Type B pancreatic cell (in vitro differentiated cells): ENCODE measurements at regions not wholly inside any gene's neighbourhood (a gene's known extent, or its start where the extent isn't known, plus 50 kb on each side); places are given as distances from the start of the nearest gene placed in this dataset.

Experiments used
- DNase-seq: peaks from one replicate; pipeline ENCODE4 v3.0.0; 2021; ENCODE audit warnings: mixed read lengths; ENCODE audit not compliant: unreplicated experiment; ENCODE audit errors: extremely low spot score
- H3K27ac Mint-ChIP-seq: 2 replicates; pipeline ENCODE4 v1.8.0; 2021; ENCODE audit warnings: mild to moderate bottlenecking, mixed read lengths
- H3K27me3 Mint-ChIP-seq: 2 replicates; pipeline ENCODE4 v1.8.0; 2021; ENCODE audit warnings: mixed read lengths
- H3K36me3 Mint-ChIP-seq: 2 replicates; pipeline ENCODE4 v1.8.0; 2021; ENCODE audit warnings: mixed read lengths
- H3K4me1 Mint-ChIP-seq: one replicate; pipeline ENCODE4 v1.8.0; 2021; ENCODE audit warnings: mixed read lengths; ENCODE audit not compliant: unreplicated experiment
- H3K4me3 Mint-ChIP-seq: 2 replicates; pipeline ENCODE4 v1.8.0; 2021; ENCODE audit warnings: mild to moderate bottlenecking, mixed read lengths
- H3K9me3 Mint-ChIP-seq: 2 replicates; pipeline ENCODE4 v1.8.0; 2021; ENCODE audit warnings: mixed read lengths
- TF ChIP-seq, protein P1 (sequence below): fragments of 200-600 bp; sonication (generic); conservative IDR thresholded peaks from 2 replicates; pipeline ENCODE4 v1.5.0; 2021; ENCODE audit warnings: antibody characterized with exemption, mild to moderate bottlenecking

DNA sequence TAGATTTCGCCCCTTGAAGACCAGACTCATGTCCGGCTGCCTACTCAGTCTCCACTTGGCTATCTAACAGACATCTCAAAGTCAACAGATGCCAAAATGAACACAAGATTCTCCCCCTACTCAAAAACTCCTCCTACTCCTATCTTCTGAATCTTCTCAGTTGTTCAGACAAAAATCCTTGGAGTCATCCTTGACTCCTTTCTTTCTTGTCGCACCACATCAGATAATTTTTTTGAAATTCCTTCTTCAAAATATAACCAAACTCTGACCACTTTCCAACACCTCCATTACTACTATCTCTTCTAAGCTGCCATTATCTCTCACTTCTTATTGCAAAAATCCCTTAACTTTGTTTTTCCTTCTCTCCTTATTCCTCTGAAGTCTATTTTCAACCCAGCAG, 141.9 kb upstream of the SLC7A14 start:
- peaks cover 26% of the 10 kb centered on the region for H3K4me1 Mint-ChIP-seq
- H3K27me3 Mint-ChIP-seq = no peaks in the 10 kb centered on the region
- H3K36me3 Mint-ChIP-seq = no peaks in the 10 kb centered on the region
- no peak for DNase-seq
- TF ChIP-seq, protein P1, sequence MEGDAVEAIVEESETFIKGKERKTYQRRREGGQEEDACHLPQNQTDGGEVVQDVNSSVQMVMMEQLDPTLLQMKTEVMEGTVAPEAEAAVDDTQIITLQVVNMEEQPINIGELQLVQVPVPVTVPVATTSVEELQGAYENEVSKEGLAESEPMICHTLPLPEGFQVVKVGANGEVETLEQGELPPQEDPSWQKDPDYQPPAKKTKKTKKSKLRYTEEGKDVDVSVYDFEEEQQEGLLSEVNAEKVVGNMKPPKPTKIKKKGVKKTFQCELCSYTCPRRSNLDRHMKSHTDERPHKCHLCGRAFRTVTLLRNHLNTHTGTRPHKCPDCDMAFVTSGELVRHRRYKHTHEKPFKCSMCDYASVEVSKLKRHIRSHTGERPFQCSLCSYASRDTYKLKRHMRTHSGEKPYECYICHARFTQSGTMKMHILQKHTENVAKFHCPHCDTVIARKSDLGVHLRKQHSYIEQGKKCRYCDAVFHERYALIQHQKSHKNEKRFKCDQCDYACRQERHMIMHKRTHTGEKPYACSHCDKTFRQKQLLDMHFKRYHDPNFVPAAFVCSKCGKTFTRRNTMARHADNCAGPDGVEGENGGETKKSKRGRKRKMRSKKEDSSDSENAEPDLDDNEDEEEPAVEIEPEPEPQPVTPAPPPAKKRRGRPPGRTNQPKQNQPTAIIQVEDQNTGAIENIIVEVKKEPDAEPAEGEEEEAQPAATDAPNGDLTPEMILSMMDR = no peak
- H3K4me3 Mint-ChIP-seq = no peak overlapping the region
- H3K9me3 Mint-ChIP-seq = no peaks in the 10 kb centered on the region
- no peak overlapping the region for H3K27ac Mint-ChIP-seq

DNA sequence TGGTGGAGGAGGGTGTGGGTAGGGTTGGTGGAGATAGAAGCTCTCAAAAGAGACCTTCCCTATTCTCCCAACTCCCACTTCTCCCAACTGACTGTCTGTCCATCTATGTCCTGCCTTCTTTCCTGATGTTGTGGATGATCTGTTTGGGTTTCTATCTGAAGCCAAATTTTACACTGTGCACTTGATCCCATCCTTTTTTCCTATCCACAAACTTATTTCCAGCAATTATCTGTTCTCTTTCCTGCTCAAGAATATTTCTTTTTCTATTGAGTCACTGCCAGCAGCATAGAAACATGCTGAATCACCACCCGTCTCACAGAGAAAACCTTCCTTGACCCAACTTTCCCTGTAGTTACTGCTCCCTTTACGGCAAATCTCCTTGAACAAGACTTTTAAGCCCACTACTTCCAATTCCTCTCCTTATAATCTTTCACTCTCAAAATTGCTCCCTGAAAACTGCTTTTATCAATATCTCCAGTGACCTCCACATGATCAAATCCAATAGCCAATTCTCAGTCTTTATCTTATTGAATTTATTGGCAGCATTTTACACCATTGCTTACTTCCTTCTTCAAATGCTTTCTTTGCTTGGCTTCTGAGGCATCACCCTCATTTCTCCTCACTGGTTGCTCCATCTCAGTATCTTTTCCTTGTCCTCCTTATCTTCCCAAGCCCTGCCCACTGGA, 141.2 kb upstream of the SLC7A14 start:
- Mint-ChIP-seq H3K4me3 (no peak overlapping the region), H3K36me3 (no peaks in the 10 kb centered on the region), H3K27me3 (no peaks in the 10 kb centered on the region), H3K9me3 (no peaks in the 10 kb centered on the region), H3K4me1 (peaks cover 26% of the 10 kb centered on the region), H3K27ac (no peak overlapping the region)
- no peak for DNase-seq
- TF ChIP-seq, protein P1 = no peak

DNA sequence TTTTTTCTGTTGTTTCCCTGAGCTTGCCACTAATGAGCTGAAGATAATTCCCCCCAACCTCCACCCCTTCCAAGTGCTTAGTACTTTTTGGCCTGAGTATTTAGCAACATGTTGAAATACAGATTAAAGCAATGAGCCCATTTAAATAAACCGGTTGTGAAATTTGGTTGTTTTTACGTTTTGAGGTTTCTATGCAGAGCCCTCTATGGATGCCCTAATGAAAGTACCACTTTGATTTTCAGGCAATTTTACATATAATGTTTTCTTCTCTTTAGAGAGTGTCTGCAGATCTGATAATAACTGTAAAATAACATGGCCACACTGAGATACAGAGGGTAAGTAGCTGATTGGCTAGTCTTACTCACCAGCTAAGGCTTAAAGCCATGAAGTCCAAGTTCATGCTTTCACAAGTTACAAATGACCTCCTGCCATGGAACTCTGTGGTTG, 139.4 kb upstream of the SLC7A14 start:
- no peak for DNase-seq
- Mint-ChIP-seq H3K4me1 (peaks cover 24% of the 10 kb centered on the region), H3K36me3 (no peaks in the 10 kb centered on the region), H3K27ac (no peak overlapping the region), H3K27me3 (no peaks in the 10 kb centered on the region), H3K9me3 (no peaks in the 10 kb centered on the region), H3K4me3 (no peak overlapping the region)
- TF ChIP-seq, protein P1 = no peak

DNA sequence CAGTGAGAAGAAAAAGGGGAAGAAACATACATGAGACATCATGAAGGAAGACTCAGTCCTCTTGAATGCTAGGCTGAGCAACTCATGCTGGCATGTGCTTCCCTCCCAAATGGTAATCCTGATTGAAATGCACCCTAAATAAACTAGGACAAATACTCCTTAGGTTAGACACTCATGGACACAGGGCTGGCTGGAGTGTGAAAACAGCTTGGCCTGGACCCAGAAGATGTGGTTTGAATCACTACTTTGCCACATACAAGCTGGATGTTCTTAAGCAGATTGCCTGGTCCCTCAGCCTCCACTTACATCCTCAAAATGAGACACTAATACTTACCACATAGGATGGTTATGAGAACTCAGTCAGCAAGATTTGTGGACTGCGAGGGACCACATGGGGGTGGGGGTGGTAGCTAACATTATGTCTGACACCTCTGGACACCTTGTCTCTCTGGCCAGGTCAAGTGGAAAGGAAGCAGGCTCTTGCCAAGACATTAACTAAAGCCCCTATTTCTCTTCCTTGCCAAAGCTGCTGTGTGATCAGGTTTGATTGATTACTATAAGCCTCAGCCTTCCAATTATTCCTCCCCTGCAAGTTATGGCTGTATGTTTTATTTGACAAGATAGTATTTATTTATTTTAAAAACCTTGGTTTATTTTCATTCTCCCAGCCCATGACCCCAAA, 138.9 kb upstream of the SLC7A14 start:
- H3K27me3 Mint-ChIP-seq = no peaks in the 10 kb centered on the region
- H3K4me3 Mint-ChIP-seq = no peak overlapping the region
- H3K36me3 Mint-ChIP-seq = no peaks in the 10 kb centered on the region
- H3K4me1 Mint-ChIP-seq = peaks cover 19% of the 10 kb centered on the region
- H3K9me3 Mint-ChIP-seq = no peaks in the 10 kb centered on the region
- TF ChIP-seq, protein P1 = no peak
- no peak for DNase-seq
- no peak overlapping the region for H3K27ac Mint-ChIP-seq

DNA sequence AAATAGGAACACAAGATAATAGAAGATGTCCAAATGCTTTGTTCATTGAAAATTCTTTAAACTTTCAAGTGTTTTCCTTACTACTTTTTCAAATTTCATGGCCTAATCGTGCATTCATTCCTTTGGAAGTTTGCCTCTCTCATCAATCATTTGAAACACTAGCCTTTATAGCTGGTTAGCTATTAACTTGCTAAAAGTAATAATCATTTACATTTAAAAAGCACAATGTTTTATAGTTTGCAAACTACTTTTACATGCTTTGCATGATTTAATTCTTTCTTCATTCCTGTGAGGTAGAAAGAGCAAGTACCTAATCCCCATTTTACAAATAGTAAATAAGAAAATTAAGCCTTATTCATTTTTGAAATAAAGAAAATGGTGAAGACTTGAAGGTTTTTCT, 137.4 kb upstream of the SLC7A14 start:
- Mint-ChIP-seq H3K27me3 (no peaks in the 10 kb centered on the region), H3K27ac (no peak overlapping the region), H3K9me3 (no peaks in the 10 kb centered on the region), H3K4me1 (peaks cover 19% of the 10 kb centered on the region), H3K36me3 (no peaks in the 10 kb centered on the region), H3K4me3 (no peak overlapping the region)
- TF ChIP-seq, protein P1 = no peak
- no peak for DNase-seq
